ENCODE measurements at regions not wholly inside any gene's neighbourhood (a gene's known extent, or its start where the extent isn't known, plus 50 kb on each side); places are given as distances from the start of the nearest gene placed in this dataset.

GRCh38 chr18:56224669-56225561 lies 413.5 kb downstream of the TXNL1 start:
- DNase-seq (ENCODE audit: low spot score) = no peak

DNA sequence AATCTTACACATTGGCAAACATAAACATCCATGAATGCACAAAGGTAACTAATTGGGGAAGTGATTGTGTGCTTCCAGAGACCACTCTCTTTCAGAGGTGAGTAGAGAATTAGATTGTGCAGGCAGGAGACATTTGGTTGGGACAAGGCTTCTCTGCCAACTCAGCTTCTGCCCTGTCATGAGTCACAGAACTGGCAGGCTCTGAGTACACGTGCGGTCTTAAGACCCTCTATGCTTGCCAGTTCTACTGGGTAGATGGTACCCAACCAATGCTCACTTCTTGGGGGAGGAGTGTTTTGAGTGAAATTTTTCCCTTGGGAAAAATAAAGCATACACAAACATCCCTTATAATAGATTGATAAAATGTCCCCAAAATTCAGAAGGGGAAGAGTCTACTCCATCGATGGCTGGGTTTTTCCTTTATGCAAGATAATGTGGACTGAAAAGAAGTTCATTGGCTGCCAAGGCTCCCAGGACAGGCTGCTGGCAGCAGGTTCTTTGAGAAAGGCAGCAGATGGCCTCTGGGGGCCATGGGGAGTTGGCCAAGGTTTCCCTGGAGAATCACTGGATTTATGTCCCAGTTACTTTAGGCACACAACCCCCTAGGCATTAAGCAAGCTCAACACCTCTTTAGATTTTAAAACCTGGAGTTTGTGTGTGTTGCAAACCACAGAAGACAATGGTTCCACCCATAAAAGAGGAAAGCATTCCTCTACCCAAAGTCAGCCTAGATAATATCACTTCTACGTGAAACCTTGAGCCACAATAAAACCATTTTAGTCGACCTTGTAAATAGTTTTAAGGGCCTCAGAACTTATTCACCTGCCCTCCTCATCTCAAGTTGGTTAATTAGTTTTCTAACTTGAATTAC lies 417.0 kb downstream of the TXNL1 start:
- DNase-seq (ENCODE audit: low spot score) = peak; percentile 20

DNA sequence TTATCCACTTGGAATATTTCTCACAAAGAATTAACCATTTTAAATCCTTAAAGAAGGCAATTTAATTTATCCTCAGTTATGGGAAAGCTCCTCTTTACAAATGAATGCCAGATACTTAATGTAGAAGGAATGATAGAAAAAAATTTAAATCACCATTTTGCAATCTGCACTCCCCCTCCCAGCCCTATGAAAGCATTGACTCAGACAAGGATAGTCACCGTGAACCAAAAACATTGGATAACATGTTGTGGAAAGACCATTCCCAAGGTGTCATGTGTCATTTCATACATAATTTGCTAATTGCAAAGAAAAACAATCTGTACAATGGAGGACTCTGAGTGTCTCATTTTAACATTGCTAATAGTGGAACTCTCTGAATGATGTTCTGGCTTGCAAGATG lies 421.0 kb downstream of the TXNL1 start:
- no peak for DNase-seq (ENCODE audit: low spot score)

DNA sequence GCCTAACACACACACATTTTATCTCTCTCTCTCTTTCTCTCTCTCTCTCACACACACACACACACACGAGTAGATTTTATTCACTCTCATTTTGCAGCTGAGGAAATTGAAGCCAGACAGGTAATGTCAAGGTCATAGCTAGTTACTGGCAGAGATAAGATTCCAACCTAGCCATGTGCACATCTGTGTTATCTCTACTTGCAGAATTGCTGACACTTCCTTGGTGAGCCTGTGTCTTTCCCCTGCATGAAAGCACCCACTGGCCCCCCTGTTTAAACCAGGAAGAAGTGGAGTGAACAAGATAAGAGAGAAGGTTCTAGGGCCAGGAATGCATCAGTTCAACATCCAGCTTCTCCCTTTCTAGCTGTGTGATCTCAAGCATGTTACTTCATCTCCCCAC lies 423.7 kb downstream of the TXNL1 start:
- no peak for DNase-seq (ENCODE audit: low spot score)

DNA sequence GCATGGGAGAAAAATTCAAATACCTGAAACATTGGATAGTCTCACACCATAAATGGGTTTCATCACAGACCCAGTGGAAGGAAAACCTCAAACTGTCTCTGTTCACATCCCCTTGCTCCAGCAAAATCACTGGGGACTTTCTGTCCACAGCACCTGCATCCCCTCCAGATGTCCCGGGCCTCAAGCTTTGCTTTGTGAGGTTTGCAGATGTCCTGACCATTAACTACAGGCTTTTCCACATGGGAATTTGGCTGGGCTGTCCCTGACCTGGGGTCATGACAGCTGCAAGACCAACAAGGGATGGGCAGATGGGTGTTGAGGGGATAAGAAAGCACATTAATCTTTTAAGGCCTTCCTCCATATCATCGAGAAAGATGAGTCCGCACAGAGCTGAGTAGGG lies 427.9 kb downstream of the TXNL1 start:
- no peak for DNase-seq (ENCODE audit: low spot score)

DNA sequence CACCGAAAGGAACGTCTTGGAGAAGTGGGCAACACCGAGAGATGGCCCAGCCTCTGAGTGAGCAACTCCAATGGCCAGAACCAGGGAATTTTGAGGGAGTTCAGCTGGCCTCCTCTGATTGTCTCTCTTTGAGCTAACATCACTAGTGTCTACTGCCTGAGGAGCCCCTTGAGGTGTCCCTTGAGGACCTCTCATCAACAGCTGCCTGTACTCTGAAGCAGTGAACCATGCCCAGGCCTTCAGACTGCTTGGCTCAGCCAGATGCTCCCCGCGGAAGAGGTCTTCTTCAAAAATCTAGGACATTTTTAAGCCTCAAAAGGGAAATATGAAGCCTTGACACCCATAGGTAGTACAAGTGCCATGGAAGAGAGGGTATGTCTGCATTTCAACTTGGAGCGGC lies 430.4 kb downstream of the TXNL1 start:
- no peak for DNase-seq (ENCODE audit: low spot score)

- no peak for DNase-seq (ENCODE audit: low spot score)
These were observed 434.3 kb downstream of the TXNL1 start for GRCh38 chr18:56204052-56204451.

DNA sequence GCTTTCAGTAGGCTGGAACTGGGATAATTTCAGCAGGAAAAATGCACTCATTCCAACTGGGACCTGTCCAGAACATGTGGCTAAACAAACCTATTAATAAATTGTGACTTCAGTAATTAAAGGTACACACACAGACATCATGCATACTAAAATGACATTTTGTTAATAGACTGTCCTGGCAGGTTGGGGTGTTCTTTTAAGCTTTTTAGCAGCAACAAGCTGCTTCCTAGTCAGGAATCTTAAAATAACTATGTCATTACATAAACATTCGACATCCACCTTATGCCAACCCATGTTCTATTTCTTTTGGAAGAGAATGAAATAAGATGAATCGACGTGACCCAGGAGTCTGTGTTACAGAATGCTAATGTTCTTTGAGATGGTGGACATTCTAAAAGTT lies 435.7 kb downstream of the TXNL1 start:
- DNase-seq (ENCODE audit: low spot score) = no peak

DNA sequence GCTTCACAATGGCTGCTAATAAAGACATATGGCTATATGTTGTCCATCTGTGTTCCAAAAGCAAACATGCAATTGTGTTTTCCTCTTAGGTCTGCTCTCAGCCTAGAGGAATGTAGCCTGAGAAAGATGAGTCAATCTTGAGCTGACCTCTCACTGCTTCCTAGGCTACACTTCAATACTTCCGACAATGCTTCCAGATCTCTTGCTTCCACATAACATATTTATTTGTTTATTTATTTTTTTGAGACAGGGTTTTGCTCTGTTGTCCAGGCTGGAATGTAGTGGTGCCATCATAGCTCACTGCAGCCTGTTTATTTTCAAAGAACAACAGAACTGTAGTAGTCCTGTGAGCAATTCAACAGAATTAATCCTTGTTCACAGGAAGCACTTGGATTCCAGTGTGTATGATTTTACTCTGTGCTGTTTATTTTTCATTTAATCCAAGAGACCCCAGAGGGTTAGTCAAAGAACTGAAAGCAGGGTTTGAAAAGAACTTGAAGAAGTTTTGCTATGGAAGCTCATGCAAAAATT lies 437.9 kb downstream of the TXNL1 start:
- no peak for DNase-seq (ENCODE audit: low spot score)

- no peak for DNase-seq (ENCODE audit: low spot score)
These were observed 438.6 kb downstream of the TXNL1 start for GRCh38 chr18:56199580-56200330.

GRCh38 chr18:56197241-56197859 lies 441.0 kb downstream of the TXNL1 start:
- DNase-seq (ENCODE audit: low spot score) = no peak

- DNase-seq (ENCODE audit: low spot score) = no peak
These were observed 441.7 kb downstream of the TXNL1 start for GRCh38 chr18:56196495-56197225.

GRCh38 chr18:56191334-56191733 lies 447.1 kb downstream of the TXNL1 start:
- no peak for DNase-seq (ENCODE audit: low spot score)

DNA sequence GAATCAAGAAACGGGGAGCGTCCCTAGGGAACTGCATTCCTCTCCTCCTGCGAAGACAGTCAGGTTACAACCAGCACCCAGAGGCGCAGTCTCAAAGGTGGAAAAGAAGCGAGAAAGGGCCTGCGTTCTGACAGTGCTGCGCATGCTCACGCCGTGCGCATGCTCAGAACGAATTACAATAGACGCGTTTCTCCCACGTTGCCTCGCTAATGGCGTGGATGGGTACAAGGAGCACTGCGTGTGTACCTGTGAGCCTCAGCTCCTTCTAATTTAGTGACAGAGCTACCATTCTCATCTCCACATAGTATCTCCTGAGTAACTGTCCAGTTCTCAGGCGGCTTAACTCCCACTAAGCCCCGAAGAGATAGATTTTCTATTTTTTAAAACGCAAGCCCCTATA lies 448.8 kb downstream of the TXNL1 start:
- DNase-seq (ENCODE audit: low spot score) = no peak

- DNase-seq (ENCODE audit: low spot score) = no peak
These were observed 449.7 kb downstream of the TXNL1 start for GRCh38 chr18:56188529-56189275.

GRCh38 chr18:56186319-56186718 lies 452.1 kb downstream of the TXNL1 start:
- no peak for DNase-seq (ENCODE audit: low spot score)

DNA sequence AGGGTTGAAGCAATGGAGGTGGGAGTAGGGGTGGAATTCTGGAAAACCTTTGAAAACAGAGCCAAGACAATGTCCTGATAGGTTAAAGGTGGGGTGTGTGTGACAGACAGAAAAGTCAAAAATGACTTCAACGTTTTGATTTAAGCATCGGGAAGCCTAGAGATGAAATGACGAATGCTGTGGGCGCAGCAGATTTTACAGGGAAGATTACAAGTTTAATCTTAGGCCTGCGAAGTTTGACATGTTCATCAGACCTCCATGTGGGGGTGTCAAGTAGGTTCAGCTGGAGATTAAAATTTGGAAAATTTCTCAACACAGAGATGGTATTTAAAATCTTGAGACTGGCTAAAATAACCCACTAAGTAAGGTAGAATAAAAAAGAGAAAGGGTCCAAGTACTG lies 453.3 kb downstream of the TXNL1 start:
- DNase-seq (ENCODE audit: low spot score) = no peak

GRCh38 chr18:56176751-56177150 lies 461.6 kb downstream of the TXNL1 start:
- no peak for DNase-seq (ENCODE audit: low spot score)

- DNase-seq (ENCODE audit: low spot score) = no peak
These were observed 462.9 kb downstream of the TXNL1 start for GRCh38 chr18:56175330-56176001.

Data from pons (tissue), 1 donor.